ENCODE measurements at regions not wholly inside any gene's neighbourhood (a gene's known extent, or its start where the extent isn't known, plus 50 kb on each side); places are given as distances from the start of the nearest gene placed in this dataset.

- Histone ChIP-seq H3K9ac (ENCODE audit: low read length) (no peak overlapping the region), H3K27me3 (ENCODE audit: insufficient read depth, low read length) (no peaks in the 10 kb centered on the region), H3K27ac (ENCODE audit: low read depth, low read length, poor library complexity, severe bottlenecking) (no peak overlapping the region), H3K4me2 (ENCODE audit: low read length) (no peak overlapping the region), H2AFZ (ENCODE audit: low read length) (no peak overlapping the region), H3K9me3 (ENCODE audit: low read length) (no peaks in the 10 kb centered on the region), H3K4me1 (ENCODE audit: insufficient read depth, low read length, severe bottlenecking) (no peaks in the 10 kb centered on the region), H4K20me1 (ENCODE audit: insufficient read depth, low read length) (no peaks in the 10 kb centered on the region), H3K36me3 (ENCODE audit: insufficient read depth, low read length) (no peaks in the 10 kb centered on the region), H3K79me2 (ENCODE audit: insufficient read depth, low read length) (no peaks in the 10 kb centered on the region), H3K4me3 (ENCODE audit: low read depth, low read length, poor library complexity, severe bottlenecking) (no peak overlapping the region), H3F3A (ENCODE audit: insufficient read depth, low read length) (no peaks in the 10 kb centered on the region), H3K9me2 (ENCODE audit: low read depth, low read length) (no peaks in the 10 kb centered on the region)
- TF ChIP-seq, protein P1, sequence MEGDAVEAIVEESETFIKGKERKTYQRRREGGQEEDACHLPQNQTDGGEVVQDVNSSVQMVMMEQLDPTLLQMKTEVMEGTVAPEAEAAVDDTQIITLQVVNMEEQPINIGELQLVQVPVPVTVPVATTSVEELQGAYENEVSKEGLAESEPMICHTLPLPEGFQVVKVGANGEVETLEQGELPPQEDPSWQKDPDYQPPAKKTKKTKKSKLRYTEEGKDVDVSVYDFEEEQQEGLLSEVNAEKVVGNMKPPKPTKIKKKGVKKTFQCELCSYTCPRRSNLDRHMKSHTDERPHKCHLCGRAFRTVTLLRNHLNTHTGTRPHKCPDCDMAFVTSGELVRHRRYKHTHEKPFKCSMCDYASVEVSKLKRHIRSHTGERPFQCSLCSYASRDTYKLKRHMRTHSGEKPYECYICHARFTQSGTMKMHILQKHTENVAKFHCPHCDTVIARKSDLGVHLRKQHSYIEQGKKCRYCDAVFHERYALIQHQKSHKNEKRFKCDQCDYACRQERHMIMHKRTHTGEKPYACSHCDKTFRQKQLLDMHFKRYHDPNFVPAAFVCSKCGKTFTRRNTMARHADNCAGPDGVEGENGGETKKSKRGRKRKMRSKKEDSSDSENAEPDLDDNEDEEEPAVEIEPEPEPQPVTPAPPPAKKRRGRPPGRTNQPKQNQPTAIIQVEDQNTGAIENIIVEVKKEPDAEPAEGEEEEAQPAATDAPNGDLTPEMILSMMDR (IDR thresholded peaks at IDR 0.05; ENCODE audit: low read length) = no peak
- no peak for TF ChIP-seq EZH2 (IDR thresholded peaks at IDR 0.05; ENCODE audit: borderline replicate concordance, low read length)
Observed at GRCh38 chr3:95210878-95211277, 1148.0 kb downstream of the NSUN3 start.

DNA sequence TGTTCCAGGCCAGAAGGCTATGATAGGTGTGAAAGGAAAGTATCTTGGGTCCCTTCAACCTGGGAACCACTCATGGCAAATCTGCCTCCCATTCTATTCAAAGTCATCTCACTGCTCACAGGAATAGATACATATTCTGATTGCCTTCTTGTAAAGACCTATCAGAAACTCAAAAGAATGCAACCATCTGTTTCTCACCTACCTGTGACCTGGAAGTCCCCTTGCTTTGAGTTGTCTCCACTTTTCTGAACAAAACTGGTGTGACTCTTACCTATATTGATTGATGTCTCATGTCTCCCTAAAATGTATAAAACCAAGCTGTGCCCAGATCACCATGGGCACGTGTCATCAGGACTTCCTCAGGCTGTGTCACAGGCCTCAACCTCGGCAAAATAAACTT is 1149.3 kb downstream of the NSUN3 start:
- Histone ChIP-seq H3K9me2 (ENCODE audit: low read depth, low read length) (no peaks in the 10 kb centered on the region), H3K27me3 (ENCODE audit: insufficient read depth, low read length) (no peaks in the 10 kb centered on the region), H3K79me2 (ENCODE audit: insufficient read depth, low read length) (no peaks in the 10 kb centered on the region), H3K9me3 (ENCODE audit: low read length) (no peaks in the 10 kb centered on the region), H3K9ac (ENCODE audit: low read length) (no peak overlapping the region), H3K4me1 (ENCODE audit: insufficient read depth, low read length, severe bottlenecking) (no peaks in the 10 kb centered on the region), H3K36me3 (ENCODE audit: insufficient read depth, low read length) (no peaks in the 10 kb centered on the region), H3F3A (ENCODE audit: insufficient read depth, low read length) (no peaks in the 10 kb centered on the region), H3K4me3 (ENCODE audit: low read depth, low read length, poor library complexity, severe bottlenecking) (no peak overlapping the region), H4K20me1 (ENCODE audit: insufficient read depth, low read length) (no peaks in the 10 kb centered on the region), H3K27ac (ENCODE audit: low read depth, low read length, poor library complexity, severe bottlenecking) (no peak overlapping the region), H3K4me2 (ENCODE audit: low read length) (no peak overlapping the region), H2AFZ (ENCODE audit: low read length) (no peak overlapping the region)
- no peak for TF ChIP-seq EZH2 (IDR thresholded peaks at IDR 0.05; ENCODE audit: borderline replicate concordance, low read length)
- TF ChIP-seq, protein P1 (IDR thresholded peaks at IDR 0.05; ENCODE audit: low read length) = no peak

- Histone ChIP-seq H3K4me3 (ENCODE audit: low read depth, low read length, poor library complexity, severe bottlenecking) (no peak overlapping the region), H3K79me2 (ENCODE audit: insufficient read depth, low read length) (no peaks in the 10 kb centered on the region), H3K9me2 (ENCODE audit: low read depth, low read length) (no peaks in the 10 kb centered on the region), H3K36me3 (ENCODE audit: insufficient read depth, low read length) (no peaks in the 10 kb centered on the region), H3K9ac (ENCODE audit: low read length) (no peak overlapping the region), H3F3A (ENCODE audit: insufficient read depth, low read length) (no peaks in the 10 kb centered on the region), H3K27ac (ENCODE audit: low read depth, low read length, poor library complexity, severe bottlenecking) (no peak overlapping the region), H3K4me2 (ENCODE audit: low read length) (no peak overlapping the region), H3K27me3 (ENCODE audit: insufficient read depth, low read length) (no peaks in the 10 kb centered on the region), H2AFZ (ENCODE audit: low read length) (no peak overlapping the region), H3K4me1 (ENCODE audit: insufficient read depth, low read length, severe bottlenecking) (no peaks in the 10 kb centered on the region), H4K20me1 (ENCODE audit: insufficient read depth, low read length) (no peaks in the 10 kb centered on the region), H3K9me3 (ENCODE audit: low read length) (no peaks in the 10 kb centered on the region)
- no peak for TF ChIP-seq EZH2 (IDR thresholded peaks at IDR 0.05; ENCODE audit: borderline replicate concordance, low read length)
- TF ChIP-seq, protein P1 (IDR thresholded peaks at IDR 0.05; ENCODE audit: low read length) = no peak
Observed at GRCh38 chr3:95215437-95215957, 1152.6 kb downstream of the NSUN3 start.
